IMR-90 (cell line): ENCODE measurements at regions not wholly inside any gene's neighbourhood (a gene's known extent, or its start where the extent isn't known, plus 50 kb on each side); places are given as distances from the start of the nearest gene placed in this dataset.

Source experiments
- ATAC-seq: fragments of 200-7000 bp; cut with Tn5 transposase; 2 replicates; pipeline ENCODE4 v1.9.1; 2020; ENCODE audit warnings: low read depth, mild to moderate bottlenecking, moderate library complexity
- BruUV-seq: library from RNA; stranded (reverse); fragments of 400-500 nt; replicated peaks from 2 replicates; lab custom pipeline; 2021; lab: Mats Ljungman, UMichigan
- CTCF ChIA-PET: fragments of 300-600 bp; formaldehyde crosslinking; extraction: SDS; loops from one replicate; lab custom pipeline; 2021; ENCODE audit warnings: antibody characterized with exemption; lab: Yijun Ruan, JAX
- POLR2A ChIA-PET: fragments of 300-600 bp; sonication (Branson Sonifier 250); formaldehyde crosslinking; loops from one replicate; lab custom pipeline; 2022; ENCODE audit warnings: antibody characterized with exemption; ENCODE audit not compliant: unreplicated experiment; lab: Charles Lee
- DNase-seq: peaks from one replicate; pipeline ENCODE4 v3.0.0; 2013
- H2AFZ ChIP-seq: replicated peaks from 2 replicates; pipeline ENCODE3; 2013; ENCODE audit warnings: low read length, mild to moderate bottlenecking; ENCODE audit not compliant: poor library complexity
- H2AK5ac ChIP-seq: 2 replicates; pipeline ENCODE4 v1.6.1; 2013; ENCODE audit warnings: low read depth, low read length, inconsistent platforms
- H2AK9ac ChIP-seq: replicated peaks from 2 replicates; pipeline ENCODE3; 2013; ENCODE audit warnings: mild to moderate bottlenecking, low read depth, low read length, moderate library complexity; ENCODE audit not compliant: poor library complexity
- H2BK120ac ChIP-seq: 2 replicates; pipeline ENCODE4 v1.6.1; 2013; ENCODE audit warnings: low read depth, low read length, inconsistent platforms
- H2BK15ac ChIP-seq: 3 replicates; pipeline ENCODE4 v1.6.1; 2013; ENCODE audit warnings: low read depth, low read length, inconsistent platforms
- H2BK20ac ChIP-seq: 2 replicates; pipeline ENCODE4 v1.6.1; 2013; ENCODE audit warnings: low read depth, mild to moderate bottlenecking, inconsistent platforms, low read length, moderate library complexity
- H2BK5ac ChIP-seq: 2 replicates; pipeline ENCODE4 v1.6.1; 2013; ENCODE audit warnings: mild to moderate bottlenecking, low read depth, low read length, inconsistent platforms; ENCODE audit not compliant: poor library complexity, severe bottlenecking
- H3K14ac ChIP-seq: replicated peaks from 2 replicates; pipeline ENCODE4 v1.6.1; 2013; ENCODE audit warnings: low read depth, low read length, inconsistent platforms
- H3K18ac ChIP-seq: 2 replicates; pipeline ENCODE4 v1.6.1; 2013; ENCODE audit warnings: low read depth, low read length, control low read depth
- H3K23ac ChIP-seq: 2 replicates; pipeline ENCODE4 v1.6.1; 2013; ENCODE audit warnings: low read depth, low read length, inconsistent platforms
- H3K27ac ChIP-seq: 2 replicates; pipeline ENCODE4 v1.5.1; 2013; ENCODE audit warnings: mild to moderate bottlenecking, control low read depth, low read length; ENCODE audit not compliant: insufficient read depth
- H3K27me3 ChIP-seq: 2 replicates; pipeline ENCODE4 v1.6.1; 2013; ENCODE audit warnings: low read length; ENCODE audit not compliant: control insufficient read depth, insufficient read depth
- H3K36me3 ChIP-seq: 2 replicates; pipeline ENCODE4 v1.6.1; 2013; ENCODE audit warnings: low read length, mixed read lengths; ENCODE audit not compliant: control insufficient read depth, insufficient read depth
- H3K4ac ChIP-seq: 2 replicates; pipeline ENCODE4 v1.6.1; 2013; ENCODE audit warnings: low read depth, low read length, inconsistent platforms
- H3K4me1 ChIP-seq: 2 replicates; pipeline ENCODE4 v1.6.1; 2013; ENCODE audit warnings: low read length, mixed read lengths; ENCODE audit not compliant: control insufficient read depth, insufficient read depth
- H3K4me2 ChIP-seq: 2 replicates; pipeline ENCODE4 v1.6.1; 2013; ENCODE audit warnings: low read depth, mild to moderate bottlenecking, control low read depth, low read length, moderate library complexity
- H3K4me3 ChIP-seq: 2 replicates; pipeline ENCODE4 v1.5.1; 2013; ENCODE audit warnings: low read depth, mild to moderate bottlenecking, control low read depth, low read length, moderate library complexity; ENCODE audit not compliant: insufficient read depth
- H3K56ac ChIP-seq: 2 replicates; pipeline ENCODE4 v1.6.1; 2013; ENCODE audit warnings: low read length, inconsistent platforms; ENCODE audit not compliant: insufficient read depth; ENCODE audit errors: extremely low read depth
- H3K79me1 ChIP-seq, 2 experiments: 2 replicates each; pipeline ENCODE4 v1.6.1; 2013; ENCODE audit warnings: low read length in 2 of 2, inconsistent platforms in 1 of 2, low read depth in 1 of 2
- H3K9ac ChIP-seq: 2 replicates; pipeline ENCODE4 v1.6.1; 2013; ENCODE audit warnings: low read depth, low read length, control low read depth
- H3K9me1 ChIP-seq: 2 replicates; pipeline ENCODE4 v1.6.1; 2013; ENCODE audit warnings: low read length, inconsistent platforms; ENCODE audit not compliant: insufficient read depth
- H3K9me3 ChIP-seq: 2 replicates; pipeline ENCODE4 v1.6.1; 2013; ENCODE audit warnings: low read length; ENCODE audit not compliant: control insufficient read depth, insufficient read depth
- H4K20me1 ChIP-seq: 2 replicates; pipeline ENCODE4 v1.6.1; 2013; ENCODE audit warnings: low read length, inconsistent platforms; ENCODE audit not compliant: insufficient read depth
- H4K5ac ChIP-seq: 2 replicates; pipeline ENCODE4 v1.6.1; 2013; ENCODE audit warnings: mild to moderate bottlenecking, low read depth, low read length, control low read depth
- H4K8ac ChIP-seq, 2 experiments: 2 replicates each; pipeline ENCODE4 v1.6.1; 2013; ENCODE audit warnings: low read depth in 2 of 2, low read length in 2 of 2, control low read depth in 1 of 2, inconsistent platforms in 1 of 2
- H4K91ac ChIP-seq: 2 replicates; pipeline ENCODE4 v1.6.1; 2013; ENCODE audit warnings: low read depth, low read length, inconsistent platforms; ENCODE audit not compliant: insufficient read depth
- CEBPB ChIP-seq: IDR thresholded peaks from 2 replicates; pipeline ENCODE4 v1.6.1; 2012; ENCODE audit warnings: low read depth, low read length, improper control_type of control experiment
- FOS ChIP-seq: fragments of 150-350 bp; IDR thresholded peaks from 2 replicates; pipeline ENCODE4 v1.6.1; 2016; ENCODE audit warnings: low read depth, low read length
- MAZ ChIP-seq: IDR thresholded peaks from 2 replicates; pipeline ENCODE4 v1.6.1; 2012; ENCODE audit warnings: low read depth, mild to moderate bottlenecking, low read length, improper control_type of control experiment, moderate library complexity, borderline replicate concordance
- WGBS, 2 experiments: methylation state at CpG; one replicate each; pipeline versions ENCODE4 v1.1.5 to v1.1.7; 2013; ENCODE audit warnings: missing lambda C conversion rate in 2 of 2; ENCODE audit not compliant: insufficient read length in 1 of 2; ENCODE audit errors: extremely low coverage in 2 of 2; 5-methylcytosine and 5-hydroxymethylcytosine counted together
- dilution Hi-C: fragments of 300-500 bp; cut with HindIII; formaldehyde crosslinking; loops from one replicate; pipeline ENCODE4 v1.14.3; 2018; ENCODE audit warnings: low sequenced_read_pairs; ENCODE audit not compliant: unreplicated experiment
- in situ Hi-C: fragments of 300-500 bp; cut with MboI; formaldehyde crosslinking; loops from 3 replicates; pipeline ENCODE4 v1.14.3; 2019; ENCODE audit warnings: low sequenced_read_pairs, inconsistent platforms, mixed read lengths
- intact Hi-C: fragments of 100-400 bp; cut with micrococcal nuclease; formaldehyde crosslinking; loops from 2 replicates; pipeline ENCODE4 v1.10.0; 2022

DNA sequence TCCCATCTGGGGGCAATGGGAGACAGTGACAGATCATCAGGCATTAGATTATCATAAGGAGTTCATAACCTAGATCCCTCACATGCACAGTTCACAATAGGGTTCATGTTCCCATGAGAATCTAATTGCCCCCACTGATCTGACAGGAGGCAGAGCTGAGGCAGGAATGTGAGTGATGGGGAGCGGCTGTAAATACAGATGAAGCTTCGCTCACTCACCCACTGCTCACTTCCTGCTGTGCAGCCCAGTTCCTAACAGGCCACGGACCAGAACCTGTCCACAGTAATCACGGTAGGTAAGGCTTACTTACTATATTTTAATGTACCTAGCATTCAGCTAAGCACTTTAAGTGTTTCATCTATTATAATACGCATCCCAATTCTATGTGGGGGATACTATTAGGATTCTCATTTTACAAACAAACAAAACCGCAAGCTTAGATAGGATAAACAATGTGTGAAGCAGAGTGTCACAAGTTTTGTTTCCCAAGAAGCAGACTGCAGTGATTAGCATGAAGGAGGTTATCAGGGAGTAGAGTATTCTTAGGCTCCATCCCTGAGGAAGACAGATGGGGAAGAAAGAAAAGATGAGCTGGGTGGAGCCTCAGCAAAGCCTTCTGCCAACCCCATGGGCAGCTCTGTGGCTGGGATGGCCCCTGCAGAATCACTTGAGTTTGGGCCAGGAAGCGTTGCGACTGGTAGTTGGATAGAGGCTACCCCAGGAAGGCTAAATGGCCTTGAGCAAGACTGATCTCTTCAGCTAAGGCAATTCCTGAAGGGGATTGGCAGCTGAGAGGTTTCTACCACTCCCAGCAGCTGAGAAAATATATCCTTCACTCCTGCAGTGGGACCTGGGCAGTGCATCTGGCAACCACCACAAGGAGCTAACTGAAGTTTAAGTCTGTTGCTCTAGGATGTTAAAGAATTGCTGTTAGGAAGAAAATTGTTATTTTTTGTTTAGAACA, 133.1 kb downstream of the MREG start:
- H4K91ac ChIP-seq = peak overlapping the region; percentile 12; the same call in 1 of the 2 replicates
- H3K4me3 ChIP-seq = no peak overlapping the region
- DNase-seq (peak; percentile 68), ATAC-seq (peak; percentile 61)
- H3K79me1 ChIP-seq = no peaks in the 10 kb centered on the region
- TF ChIP-seq MAZ (no peak), FOS (no peak), CEBPB (peak; percentile 48; the same call in 1 of the 2 replicates)
- H2AFZ ChIP-seq = peak overlapping the region; percentile 74
- BruUV-seq = no TSS peak
- 0 out of 2 replicates have a peak overlapping the region, but pooled peaks have one; percentile 34 for H2AK5ac ChIP-seq
- 0 out of 2 replicates have a peak overlapping the region, but pooled peaks have one; percentile 63 for H3K23ac ChIP-seq
- no peak overlapping the region for H2BK5ac ChIP-seq
- H4K20me1 ChIP-seq = no peaks in the 10 kb centered on the region
- POLR2A ChIA-PET = no interaction called here
- H3K4ac ChIP-seq = peak overlapping the region; percentile 37; the same call in 1 of the 2 replicates
- CTCF ChIA-PET = interaction anchor here (1.0 kb wide), 1 partner anchor 13 kb away, joined by 4 read pairs; no protein-coding TSS in a partner anchor
- no CpG with 5 or more reads among the region's 8 CpGs for WGBS, 2 experiments
- peak overlapping the region; percentile 53; the same call in 1 of the 3 replicates for H2BK15ac ChIP-seq
- intact Hi-C loops (no loop called here), dilution Hi-C loops (no loop called here), in situ Hi-C loops (no loop called here)
- no peak overlapping the region for H4K5ac ChIP-seq
- H4K8ac ChIP-seq = peak overlapping the region in 1 of 2 experiments; percentile 54; a peak in 1 of 4 replicates
- peaks cover 5% of the 10 kb centered on the region for H3K9me3 ChIP-seq
- H3K36me3 ChIP-seq = no peaks in the 10 kb centered on the region
- H3K9me1 ChIP-seq = 0 out of 2 replicates have a peak, but pooled peaks cover 7% of the 10 kb centered on the region
- H2BK20ac ChIP-seq = peak overlapping the region; percentile 70
- no peak overlapping the region for H3K27ac ChIP-seq
- peaks cover 10% of the 10 kb centered on the region for H3K4me1 ChIP-seq
- no peaks in the 10 kb centered on the region for H3K27me3 ChIP-seq
- H2BK120ac ChIP-seq = peak overlapping the region; percentile 81
- H3K9ac ChIP-seq = no peak overlapping the region
- peak overlapping the region; percentile 30 for H2AK9ac ChIP-seq
- H3K14ac ChIP-seq = 0 out of 2 replicates have a peak overlapping the region, but pooled peaks have one; percentile 41
- H3K56ac ChIP-seq = no peak overlapping the region
- no peak overlapping the region; the same call in 1 of the 2 replicates for H3K18ac ChIP-seq
- no peak overlapping the region for H3K4me2 ChIP-seq
